Right lobe of liver (tissue), 6 donors: ENCODE measurements at regions not wholly inside any gene's neighbourhood (a gene's known extent, or its start where the extent isn't known, plus 50 kb on each side); places are given as distances from the start of the nearest gene placed in this dataset.

ENCODE experiments used
- ATAC-seq, 4 donors: fragments of 200-7000 bp; cut with Tn5 transposase; one replicate each; pipeline ENCODE4 v1.9.1; 2020; ENCODE audit warnings: mild to moderate bottlenecking in 4 of 4, moderate library complexity in 4 of 4
- DNase-seq, 3 donors: peaks; one replicate each; pipeline ENCODE4 v3.0.0-alpha.2; 2020
- H3K27ac ChIP-seq, 3 donors: fragments of 200-600 bp; one replicate each; pipeline ENCODE4 v1.8.0; 2022
- H3K27me3 ChIP-seq, 2 donors: fragments of 200-600 bp; one replicate each; pipeline ENCODE4 v1.8.0; 2022
- H3K36me3 ChIP-seq, 4 donors: fragments of 200-600 bp; sonication (generic) in 1 of 4; one replicate each; pipeline versions ENCODE4 v1.5.1 to v1.8.0; 2017 to 2022; ENCODE audit warnings: control low read depth in 1 of 4
- H3K4me1 ChIP-seq, 4 donors: fragments of 200-600 bp; sonication (generic) in 1 of 4; one replicate each; pipeline versions ENCODE4 v1.5.1 to v1.8.0; 2017 to 2022; ENCODE audit warnings: control low read depth in 1 of 4
- H3K4me3 ChIP-seq, 3 donors: fragments of 200-600 bp; one replicate each; pipeline ENCODE4 v1.8.0; 2022
- H3K9me3 ChIP-seq, 4 donors: fragments of 200-600 bp; sonication (generic) in 1 of 4; one replicate each; pipeline versions ENCODE4 v1.5.1 to v1.8.0; 2017 to 2022; ENCODE audit warnings: control low read depth in 1 of 4
- POLR2A ChIP-seq: fragments of 450-650 bp; IDR thresholded peaks from one replicate; pipeline ENCODE4 v1.6.1; 2017; ENCODE audit warnings: antibody characterized with exemption, mild to moderate bottlenecking
- WGBS: methylation state at CpG from one replicate; pipeline ENCODE4 v1.1.6; 2018; ENCODE audit warnings: low coverage, low lambda C conversion rate; ENCODE audit not compliant: insufficient coverage; ENCODE audit errors: missing lambda C conversion rate; 5-methylcytosine and 5-hydroxymethylcytosine counted together
- intact Hi-C, 2 donors: fragments of 100-400 bp; cut with DNase I; formaldehyde crosslinking; loops; one replicate each; pipeline versions ENCODE4 v1.11.2 to v1.14.1; 2022
- TF ChIP-seq, protein P1 (sequence below), 4 donors: fragments of 200-600 bp in 3 of 4; fragments of 450-650 bp in 1 of 4; IDR thresholded peaks; one replicate each; pipeline versions ENCODE4 v1.5.1 to v1.8.0; 2016 to 2022; ENCODE audit warnings: antibody characterized with exemption in 4 of 4, mild to moderate bottlenecking in 2 of 4
- donor health status: DM: no; HTN: yes; CAD: no.
- donor health status: DM: no; HTN: no; CAD: no.
- donor health status: DM: no; HTN: no; CAD: no.
- donor health status: DM: no; HTN: yes; CAD: no.
- donor health status: DM: no; HTN: yes; CAD: no.

GRCh38 chr19:30854207-30854606 lies 482.0 kb downstream of the ZNF536 start:
- no peaks in the 10 kb centered on the region for H3K4me1 ChIP-seq
- H3K9me3 ChIP-seq: no peaks in the 10 kb centered on the region
- no peak overlapping the region for H3K27ac ChIP-seq
- no peaks in the 10 kb centered on the region for H3K36me3 ChIP-seq
- no peaks in the 10 kb centered on the region for H3K27me3 ChIP-seq
- WGBS: no CpG with 5 or more reads among the region's 1 CpG
- no peak overlapping the region for H3K4me3 ChIP-seq
- DNase-seq (no peak), ATAC-seq (no peak)
- intact Hi-C loops: no loop called here
- no peak for TF ChIP-seq POLR2A
- TF ChIP-seq, protein P1, sequence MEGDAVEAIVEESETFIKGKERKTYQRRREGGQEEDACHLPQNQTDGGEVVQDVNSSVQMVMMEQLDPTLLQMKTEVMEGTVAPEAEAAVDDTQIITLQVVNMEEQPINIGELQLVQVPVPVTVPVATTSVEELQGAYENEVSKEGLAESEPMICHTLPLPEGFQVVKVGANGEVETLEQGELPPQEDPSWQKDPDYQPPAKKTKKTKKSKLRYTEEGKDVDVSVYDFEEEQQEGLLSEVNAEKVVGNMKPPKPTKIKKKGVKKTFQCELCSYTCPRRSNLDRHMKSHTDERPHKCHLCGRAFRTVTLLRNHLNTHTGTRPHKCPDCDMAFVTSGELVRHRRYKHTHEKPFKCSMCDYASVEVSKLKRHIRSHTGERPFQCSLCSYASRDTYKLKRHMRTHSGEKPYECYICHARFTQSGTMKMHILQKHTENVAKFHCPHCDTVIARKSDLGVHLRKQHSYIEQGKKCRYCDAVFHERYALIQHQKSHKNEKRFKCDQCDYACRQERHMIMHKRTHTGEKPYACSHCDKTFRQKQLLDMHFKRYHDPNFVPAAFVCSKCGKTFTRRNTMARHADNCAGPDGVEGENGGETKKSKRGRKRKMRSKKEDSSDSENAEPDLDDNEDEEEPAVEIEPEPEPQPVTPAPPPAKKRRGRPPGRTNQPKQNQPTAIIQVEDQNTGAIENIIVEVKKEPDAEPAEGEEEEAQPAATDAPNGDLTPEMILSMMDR (IDR thresholded peaks at IDR 0.05): no peak

- Histone ChIP-seq H3K4me3 (no peak overlapping the region), H3K36me3 (no peaks in the 10 kb centered on the region), H3K27ac (no peak overlapping the region), H3K9me3 (no peaks in the 10 kb centered on the region), H3K27me3 (no peaks in the 10 kb centered on the region), H3K4me1 (no peaks in the 10 kb centered on the region)
- WGBS: 80% methylated on average over 3 of the region's 3 CpGs
- ATAC-seq: no peak
- no peak for DNase-seq
- intact Hi-C loops: no loop called here
- TF ChIP-seq, protein P1 (IDR thresholded peaks at IDR 0.05): no peak
- TF ChIP-seq POLR2A: no peak
Measured at GRCh38 chr19:30853036-30853435, 480.9 kb downstream of the ZNF536 start.

- H3K36me3 ChIP-seq: no peaks in the 10 kb centered on the region
- no peak for TF ChIP-seq POLR2A
- TF ChIP-seq, protein P1 (IDR thresholded peaks at IDR 0.05): no peak
- H3K9me3 ChIP-seq: no peaks in the 10 kb centered on the region
- intact Hi-C loops: no loop called here
- ATAC-seq: no peak
- no peak overlapping the region for H3K27ac ChIP-seq
- H3K4me1 ChIP-seq: no peaks in the 10 kb centered on the region
- H3K4me3 ChIP-seq: no peak overlapping the region
- DNase-seq: no peak
- WGBS: 76% methylated on average over 10 of the region's 10 CpGs
- H3K27me3 ChIP-seq: no peaks in the 10 kb centered on the region
Measured at GRCh38 chr19:30852168-30852567, 480.0 kb downstream of the ZNF536 start.

- ATAC-seq: no peak
- Histone ChIP-seq H3K4me1 (no peaks in the 10 kb centered on the region), H3K27ac (no peak overlapping the region), H3K27me3 (no peaks in the 10 kb centered on the region), H3K36me3 (no peaks in the 10 kb centered on the region), H3K4me3 (no peak overlapping the region), H3K9me3 (no peaks in the 10 kb centered on the region)
- TF ChIP-seq POLR2A: no peak
- TF ChIP-seq, protein P1 (IDR thresholded peaks at IDR 0.05): no peak
- no peak for DNase-seq
- intact Hi-C loops: no loop called here
- 70% methylated on average over 2 of the region's 2 CpGs for WGBS
Measured at GRCh38 chr19:30851646-30852045, 479.5 kb downstream of the ZNF536 start.
